NCI-H2227 treated with DMSO at 0.1 percent for 48 hours (cell line): ENCODE measurements at regions not wholly inside any gene's neighbourhood (a gene's known extent, or its start where the extent isn't known, plus 50 kb on each side); places are given as distances from the start of the nearest gene placed in this dataset.

Experiments
- DNase-seq: peaks from one replicate; lab custom pipeline; 2025; lab: John Stamatoyannopoulos, UW

- no peak for DNase-seq
Measured at GRCh38 chr1:48054232-48054631, 57.0 kb upstream of the TRABD2B start.

- no peak for DNase-seq
Measured at GRCh38 chr1:48052923-48053291, 55.7 kb upstream of the TRABD2B start.

GRCh38 chr1:48051466-48052126, 54.4 kb upstream of the TRABD2B start:
- DNase-seq: no peak

GRCh38 chr1:48049823-48050535, 52.8 kb upstream of the TRABD2B start:
- DNase-seq: no peak

- DNase-seq: no peak
Measured at GRCh38 chr1:48048980-48049379, 51.8 kb upstream of the TRABD2B start.

- DNase-seq: no peak
Measured at GRCh38 chr1:48048064-48048463, 50.9 kb upstream of the TRABD2B start.

- no peak for DNase-seq
Measured at GRCh38 chr1:48047116-48047515, 49.9 kb upstream of the TRABD2B start.
